DND-41 (cell line): ENCODE measurements at regions not wholly inside any gene's neighbourhood (a gene's known extent, or its start where the extent isn't known, plus 50 kb on each side); places are given as distances from the start of the nearest gene placed in this dataset.
A peak's percentile ranks its signal among the peaks of the same experiment; 100 is the strongest.

ENCODE experiments used
- ATAC-seq: fragments of 200-7000 bp; cut with Tn5 transposase; 3 replicates; pipeline ENCODE4 v1.9.1; 2021; ENCODE audit warnings: low read depth; ENCODE audit not compliant: insufficient read depth
- DNase-seq: peaks from one replicate; pipeline ENCODE4 v3.0.0-alpha.2; 2020
- H2AFZ ChIP-seq: 2 replicates; pipeline ENCODE4 v1.6.0; 2012; ENCODE audit warnings: low read depth, low read length
- H3K27ac ChIP-seq: 2 replicates; pipeline ENCODE4 v1.5.1; 2012; ENCODE audit warnings: low read length, inconsistent platforms
- H3K27me3 ChIP-seq: fragments of 200-600 bp; sonication (generic); 2 replicates; pipeline ENCODE4 v1.6.0; 2012; ENCODE audit warnings: low read length, mild to moderate bottlenecking, inconsistent platforms; ENCODE audit not compliant: insufficient read depth, poor library complexity
- H3K36me3 ChIP-seq: 2 replicates; pipeline ENCODE4 v1.5.1; 2012; ENCODE audit warnings: low read length, inconsistent platforms; ENCODE audit not compliant: insufficient read depth
- H3K4me1 ChIP-seq: 2 replicates; pipeline ENCODE4 v1.5.1; 2012; ENCODE audit warnings: mild to moderate bottlenecking, low read length; ENCODE audit not compliant: insufficient read depth
- H3K4me2 ChIP-seq: 2 replicates; pipeline ENCODE4 v1.6.0; 2012; ENCODE audit warnings: mild to moderate bottlenecking, moderate library complexity, low read length, inconsistent platforms; ENCODE audit not compliant: insufficient read depth
- H3K4me3 ChIP-seq, 2 experiments: fragments of 200-600 bp in 1 of 2; shearing (Covaris generic) in 1 of 2; 2 replicates each; pipeline ENCODE4 v1.5.1; 2012 to 2016; ENCODE audit warnings: inconsistent platforms in 2 of 2, low read length in 2 of 2, mild to moderate bottlenecking in 2 of 2, low read depth in 1 of 2, moderate library complexity in 1 of 2
- H3K79me2 ChIP-seq: 2 replicates; pipeline ENCODE4 v1.6.0; 2012; ENCODE audit warnings: low read length, inconsistent platforms; ENCODE audit not compliant: insufficient read depth
- H3K9ac ChIP-seq: 2 replicates; pipeline ENCODE4 v1.6.0; 2012; ENCODE audit warnings: low read depth, mild to moderate bottlenecking, inconsistent platforms, low read length, moderate library complexity
- H3K9me3 ChIP-seq: 2 replicates; pipeline ENCODE4 v1.5.1; 2012; ENCODE audit warnings: low read length, moderate library complexity, mild to moderate bottlenecking, inconsistent platforms; ENCODE audit not compliant: insufficient read depth, severe bottlenecking
- H4K20me1 ChIP-seq: 2 replicates; pipeline ENCODE4 v1.6.0; 2012; ENCODE audit warnings: low read length; ENCODE audit not compliant: insufficient read depth
- CTCF ChIP-seq: IDR thresholded peaks from 2 replicates; pipeline ENCODE4 v1.5.1; 2012; ENCODE audit warnings: borderline replicate concordance, low read length, moderate library complexity, mild to moderate bottlenecking; ENCODE audit not compliant: poor library complexity, severe bottlenecking; ENCODE audit errors: extremely low read depth
- EZH2 ChIP-seq: IDR thresholded peaks from 3 replicates; pipeline ENCODE4 v1.6.1; 2012; ENCODE audit warnings: borderline replicate concordance, low read depth, mild to moderate bottlenecking, moderate library complexity, low read length, inconsistent platforms; ENCODE audit not compliant: severe bottlenecking

DNA sequence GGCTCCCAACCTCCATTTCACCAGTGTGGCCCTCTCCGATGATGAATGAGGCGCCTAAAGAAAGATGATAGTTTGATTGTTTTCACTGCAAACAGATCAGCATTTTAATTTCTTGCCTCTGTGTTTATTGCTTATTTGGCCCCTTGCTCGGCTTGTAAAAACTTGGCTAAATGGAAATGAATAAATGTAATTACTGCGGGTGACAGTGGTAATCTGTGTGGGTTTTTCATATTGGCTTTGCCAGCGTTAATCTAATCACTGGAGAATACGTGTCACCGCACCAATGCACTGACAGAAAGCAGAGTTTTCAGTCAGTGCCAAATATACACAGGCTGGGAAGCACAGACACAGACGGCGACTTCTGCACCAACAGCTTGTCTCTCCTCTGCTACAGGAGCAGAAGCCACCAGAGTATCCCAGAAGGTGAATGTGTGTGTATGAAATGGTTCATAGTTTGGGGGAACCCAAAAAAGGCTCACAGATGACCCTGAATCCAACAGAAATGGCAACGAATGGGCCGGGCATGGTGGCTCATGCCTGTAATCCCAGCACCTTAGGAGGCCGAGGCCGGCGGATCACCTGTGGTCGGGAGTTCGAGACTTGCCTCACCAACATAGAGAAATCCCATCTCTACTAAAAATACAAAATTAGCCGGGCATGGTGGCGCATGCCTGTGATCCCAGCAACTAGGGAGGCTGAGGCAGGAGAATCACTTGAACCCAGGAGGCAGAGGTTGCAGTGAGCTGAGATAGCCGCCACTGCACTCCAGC is 534.0 kb downstream of the PKHD1 start:
- no peaks in the 10 kb centered on the region for H3K9me3 ChIP-seq
- no peak overlapping the region for H3K4me3 ChIP-seq

GRCh38 chr6:51554029-51554428 is 533.4 kb downstream of the PKHD1 start:
- Histone ChIP-seq H3K9me3 (no peaks in the 10 kb centered on the region), H3K79me2 (no peaks in the 10 kb centered on the region), H3K4me3 (no peak overlapping the region), H3K27me3 (no peaks in the 10 kb centered on the region), H3K36me3 (no peaks in the 10 kb centered on the region), H3K4me1 (peaks cover 23% of the 10 kb centered on the region), H3K27ac (no peak overlapping the region), H3K9ac (no peak overlapping the region), H3K4me2 (no peak overlapping the region), H4K20me1 (no peaks in the 10 kb centered on the region), H2AFZ (no peak overlapping the region)
- ATAC-seq, result no peak; the same call in 2 of the 3 replicates
- no peak for DNase-seq
- no peak for TF ChIP-seq EZH2
- no peak for TF ChIP-seq CTCF

More for the DNA sequence above, 534.0 kb downstream of the PKHD1 start:
- Histone ChIP-seq H2AFZ (no peak overlapping the region), H3K4me2 (no peak overlapping the region), H4K20me1 (no peaks in the 10 kb centered on the region), H3K27me3 (no peaks in the 10 kb centered on the region), H3K27ac (no peak overlapping the region), H3K36me3 (no peaks in the 10 kb centered on the region), H3K9ac (no peak overlapping the region), H3K4me1 (peaks cover 17% of the 10 kb centered on the region), H3K79me2 (no peaks in the 10 kb centered on the region)
- DNase-seq (no peak), ATAC-seq (no peak)
- TF ChIP-seq CTCF, result no peak
- no peak for TF ChIP-seq EZH2

- peaks cover 73% of the 10 kb centered on the region for H3K4me1 ChIP-seq
- H3K4me3 ChIP-seq, result no peak overlapping the region
- H3K9ac ChIP-seq, result no peak overlapping the region
- no peaks in the 10 kb centered on the region for H3K36me3 ChIP-seq
- H3K27me3 ChIP-seq, result no peaks in the 10 kb centered on the region
- peak overlapping the region; percentile 28 for H2AFZ ChIP-seq
- no peak for ATAC-seq
- DNase-seq, result no peak
- no peak overlapping the region for H3K4me2 ChIP-seq
- no peaks in the 10 kb centered on the region for H3K79me2 ChIP-seq
- no peaks in the 10 kb centered on the region for H3K9me3 ChIP-seq
- peak; percentile 38 for TF ChIP-seq CTCF
- no peak for TF ChIP-seq EZH2
- H3K27ac ChIP-seq, result peak overlapping the region; percentile 53
- H4K20me1 ChIP-seq, result no peaks in the 10 kb centered on the region
These were observed 528.4 kb downstream of the PKHD1 start for GRCh38 chr6:51559059-51559458.
